Peyer's patch (tissue), 4 donors: ENCODE measurements at regions not wholly inside any gene's neighbourhood (a gene's known extent, or its start where the extent isn't known, plus 50 kb on each side); places are given as distances from the start of the nearest gene placed in this dataset.

ENCODE experiments used
- DNase-seq, 3 donors: peaks; one replicate each; pipeline ENCODE4 v3.0.0-alpha.2; 2017 to 2019
- H3K27ac ChIP-seq, 4 donors: fragments of 200-600 bp; sonication (generic); one replicate each; pipeline ENCODE4 v1.5.1; 2016 to 2019
- H3K27me3 ChIP-seq, 2 donors: fragments of 200-600 bp; sonication (generic); one replicate each; pipeline ENCODE4 v1.5.1; 2019
- H3K36me3 ChIP-seq, 3 donors: fragments of 200-600 bp; sonication (generic); one replicate each; pipeline ENCODE4 v1.5.1; 2016 to 2019
- H3K4me1 ChIP-seq, 4 donors: fragments of 200-600 bp; sonication (generic); one replicate each; pipeline ENCODE4 v1.5.1; 2016 to 2019
- H3K4me3 ChIP-seq, 4 donors: fragments of 200-600 bp; sonication (generic); 1 replicate in 3 of 4; 2 replicates in 1 of 4; pipeline ENCODE4 v1.5.1; 2016 to 2019; ENCODE audit warnings: mild to moderate bottlenecking in 1 of 4
- H3K9me3 ChIP-seq, 4 donors: fragments of 200-600 bp; sonication (generic); one replicate each; pipeline ENCODE4 v1.5.1; 2016 to 2019; ENCODE audit warnings: mild to moderate bottlenecking in 1 of 4
- POLR2A ChIP-seq, 2 donors: fragments of 450-650 bp; IDR thresholded peaks; one replicate each; pipeline ENCODE4 v1.5.1; 2017; ENCODE audit warnings: antibody characterized with exemption in 2 of 2, mild to moderate bottlenecking in 2 of 2, moderate library complexity in 2 of 2
- TF ChIP-seq, protein P1 (sequence below), 6 experiments: fragments of 450-650 bp in 4 of 6; fragments of 200-600 bp in 2 of 6; sonication (generic) in 1 of 6; IDR thresholded peaks; one replicate each; pipeline ENCODE4 v1.5.1; 2017 to 2019; ENCODE audit warnings: antibody characterized with exemption in 6 of 6, mild to moderate bottlenecking in 3 of 6, moderate library complexity in 1 of 6

DNA sequence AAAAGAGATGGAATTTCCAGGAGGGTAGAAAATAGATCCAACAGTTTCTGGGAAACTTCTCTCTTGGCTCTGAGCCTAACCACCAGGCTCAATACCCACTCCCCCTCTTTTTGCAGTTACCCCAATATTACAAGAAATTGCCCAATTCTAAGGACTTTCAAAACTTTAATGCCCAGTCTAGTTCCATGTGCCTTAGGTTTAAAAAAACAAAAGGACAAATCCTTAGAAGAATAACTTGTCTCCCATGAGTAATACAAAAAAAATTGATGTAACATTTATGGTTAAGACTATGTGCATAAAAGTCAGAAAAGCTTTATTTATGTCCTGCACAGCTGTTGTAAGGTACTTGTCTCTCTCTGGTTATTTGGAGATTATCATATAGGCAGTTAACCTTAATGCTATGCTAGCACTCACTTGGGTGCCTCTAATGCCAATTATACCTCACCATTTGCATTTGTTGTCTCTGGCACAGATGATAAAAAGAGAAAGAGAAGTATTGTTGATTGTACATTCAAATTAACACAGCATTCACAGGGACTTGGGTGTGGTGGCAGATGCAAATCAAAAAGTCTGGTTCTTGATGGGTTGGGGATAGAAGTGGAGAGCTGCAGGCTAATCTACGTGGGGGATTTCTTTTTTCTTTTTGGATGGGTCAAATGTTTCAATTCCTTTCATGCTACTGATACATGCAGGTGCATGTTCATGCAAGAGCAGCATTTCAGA is 159.4 kb downstream of the PIK3R1 start:
- no peaks in the 10 kb centered on the region for H3K9me3 ChIP-seq

GRCh38 chr5:68375540-68375939 is 160.0 kb downstream of the PIK3R1 start:
- no peak for TF ChIP-seq POLR2A (IDR thresholded peaks at IDR 0.05)
- TF ChIP-seq, protein P1, sequence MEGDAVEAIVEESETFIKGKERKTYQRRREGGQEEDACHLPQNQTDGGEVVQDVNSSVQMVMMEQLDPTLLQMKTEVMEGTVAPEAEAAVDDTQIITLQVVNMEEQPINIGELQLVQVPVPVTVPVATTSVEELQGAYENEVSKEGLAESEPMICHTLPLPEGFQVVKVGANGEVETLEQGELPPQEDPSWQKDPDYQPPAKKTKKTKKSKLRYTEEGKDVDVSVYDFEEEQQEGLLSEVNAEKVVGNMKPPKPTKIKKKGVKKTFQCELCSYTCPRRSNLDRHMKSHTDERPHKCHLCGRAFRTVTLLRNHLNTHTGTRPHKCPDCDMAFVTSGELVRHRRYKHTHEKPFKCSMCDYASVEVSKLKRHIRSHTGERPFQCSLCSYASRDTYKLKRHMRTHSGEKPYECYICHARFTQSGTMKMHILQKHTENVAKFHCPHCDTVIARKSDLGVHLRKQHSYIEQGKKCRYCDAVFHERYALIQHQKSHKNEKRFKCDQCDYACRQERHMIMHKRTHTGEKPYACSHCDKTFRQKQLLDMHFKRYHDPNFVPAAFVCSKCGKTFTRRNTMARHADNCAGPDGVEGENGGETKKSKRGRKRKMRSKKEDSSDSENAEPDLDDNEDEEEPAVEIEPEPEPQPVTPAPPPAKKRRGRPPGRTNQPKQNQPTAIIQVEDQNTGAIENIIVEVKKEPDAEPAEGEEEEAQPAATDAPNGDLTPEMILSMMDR (IDR thresholded peaks at IDR 0.05): no peak
- Histone ChIP-seq H3K27ac (no peak overlapping the region), H3K9me3 (no peaks in the 10 kb centered on the region), H3K36me3 (no peaks in the 10 kb centered on the region), H3K4me1 (no peaks in the 10 kb centered on the region), H3K4me3 (no peak overlapping the region), H3K27me3 (no peaks in the 10 kb centered on the region)
- DNase-seq: no peak

More for the DNA sequence above, 159.4 kb downstream of the PIK3R1 start:
- no peak for TF ChIP-seq POLR2A (IDR thresholded peaks at IDR 0.05)
- TF ChIP-seq, protein P1 (IDR thresholded peaks at IDR 0.05): no peak
- Histone ChIP-seq H3K36me3 (no peaks in the 10 kb centered on the region), H3K4me1 (no peaks in the 10 kb centered on the region), H3K4me3 (no peak overlapping the region), H3K27ac (no peak overlapping the region), H3K27me3 (no peaks in the 10 kb centered on the region)
- no peak for DNase-seq

DNA sequence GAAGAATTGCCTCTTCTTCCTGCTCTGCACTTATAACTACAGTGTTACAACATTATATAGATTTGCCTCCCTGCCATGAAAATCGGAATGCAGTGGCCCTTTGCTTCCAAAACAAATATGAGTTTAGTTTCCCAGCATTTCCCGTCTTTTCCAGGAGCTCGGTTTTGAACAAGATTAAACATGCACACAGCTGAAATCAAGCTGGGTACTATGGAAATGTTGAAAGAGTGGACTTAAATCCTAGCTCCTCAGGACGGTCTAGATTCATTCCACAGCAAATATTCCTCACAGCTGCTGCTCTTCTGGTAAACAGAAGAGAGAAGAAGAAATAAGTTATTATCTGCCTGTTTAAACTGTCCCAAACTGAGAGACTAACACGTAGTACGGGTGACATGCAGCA is 161.4 kb downstream of the PIK3R1 start:
- Histone ChIP-seq H3K36me3 (no peaks in the 10 kb centered on the region), H3K27ac (no peak overlapping the region), H3K9me3 (no peaks in the 10 kb centered on the region), H3K4me3 (no peak overlapping the region), H3K27me3 (no peaks in the 10 kb centered on the region), H3K4me1 (peaks cover 0 to 3% (median 0%) of the 10 kb centered on the region in 4 donors)
- no peak for TF ChIP-seq POLR2A (IDR thresholded peaks at IDR 0.05)
- TF ChIP-seq, protein P1 (IDR thresholded peaks at IDR 0.05): no peak
- DNase-seq: no peak

DNA sequence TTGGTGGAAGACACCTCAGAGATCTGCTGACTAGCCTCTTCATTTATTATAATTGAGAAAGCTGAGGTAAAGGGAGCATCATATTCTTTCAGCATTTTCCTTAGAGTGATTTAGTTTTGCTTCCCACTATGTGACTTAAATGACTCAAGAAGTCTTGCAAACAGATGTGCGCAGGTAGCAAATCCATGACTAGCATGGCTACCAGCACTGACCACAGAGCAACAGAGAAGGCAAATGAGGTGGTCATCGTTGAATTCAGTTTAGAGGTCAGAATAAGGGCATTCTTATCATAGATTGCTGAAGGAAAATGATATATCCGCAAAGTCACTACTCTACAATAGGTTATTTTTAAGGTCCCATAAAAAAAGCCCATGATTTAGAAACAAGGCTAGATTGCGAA is 162.2 kb downstream of the PIK3R1 start:
- H3K27ac ChIP-seq: peak overlapping the region in 2 of 4 donors; percentile 17 to 29
- no peak overlapping the region for H3K4me3 ChIP-seq
- TF ChIP-seq, protein P1 (IDR thresholded peaks at IDR 0.05): no peak
- TF ChIP-seq POLR2A (IDR thresholded peaks at IDR 0.05): no peak
- DNase-seq: no peak
- no peaks in the 10 kb centered on the region for H3K9me3 ChIP-seq
- peaks cover 0 to 4% (median 0%) of the 10 kb centered on the region in 4 donors for H3K4me1 ChIP-seq
- H3K36me3 ChIP-seq: no peaks in the 10 kb centered on the region
- no peaks in the 10 kb centered on the region for H3K27me3 ChIP-seq

DNA sequence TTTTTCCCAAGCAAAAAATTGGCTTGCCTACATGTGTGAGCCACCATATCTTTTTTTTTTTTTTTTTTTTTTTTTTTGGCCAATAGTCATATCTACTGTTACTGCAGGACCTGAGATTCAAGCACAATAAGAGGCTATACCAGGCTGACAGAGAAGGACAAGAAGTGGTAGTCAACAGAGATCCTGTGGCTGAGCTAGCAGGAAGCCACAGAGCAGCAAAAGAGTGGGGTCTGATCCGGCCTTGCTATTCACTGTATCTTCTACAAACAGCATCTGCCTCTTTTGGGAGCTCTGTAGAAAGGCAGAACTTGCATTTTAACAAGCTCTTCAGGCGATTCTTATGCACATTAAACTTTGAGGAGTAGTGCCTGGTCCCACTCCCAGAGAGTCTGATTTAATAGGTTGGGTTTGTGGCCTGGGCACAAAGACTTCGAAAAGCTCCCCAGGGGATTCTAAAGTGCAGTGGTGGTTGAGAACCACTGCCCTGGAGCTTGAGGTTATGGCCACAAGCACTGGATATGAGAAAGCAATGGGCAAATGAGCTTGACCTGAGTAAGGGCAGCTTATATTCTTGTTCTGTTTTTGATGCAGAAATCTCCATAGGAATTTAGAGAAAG is 162.8 kb downstream of the PIK3R1 start:
- H3K27me3 ChIP-seq: no peaks in the 10 kb centered on the region
- peak overlapping the region in 2 of 4 donors; percentile 15 to 21 for H3K27ac ChIP-seq
- no peaks in the 10 kb centered on the region for H3K36me3 ChIP-seq
- H3K4me3 ChIP-seq: no peak overlapping the region
- TF ChIP-seq, protein P1 (IDR thresholded peaks at IDR 0.05): no peak
- no peak for TF ChIP-seq POLR2A (IDR thresholded peaks at IDR 0.05)
- H3K4me1 ChIP-seq: peaks cover 0 to 4% (median 0%) of the 10 kb centered on the region in 4 donors
- peak in 1 of 3 donors; percentile 55 for DNase-seq
- no peaks in the 10 kb centered on the region for H3K9me3 ChIP-seq
